ENCODE measurements at regions not wholly inside any gene's neighbourhood (a gene's known extent, or its start where the extent isn't known, plus 50 kb on each side); places are given as distances from the start of the nearest gene placed in this dataset.
"Not testable (repeated sequence)": the region's sequence is repeated elsewhere in the genome, so short reads cannot be mapped to it uniquely, and the experiment has no call there.

DNA sequence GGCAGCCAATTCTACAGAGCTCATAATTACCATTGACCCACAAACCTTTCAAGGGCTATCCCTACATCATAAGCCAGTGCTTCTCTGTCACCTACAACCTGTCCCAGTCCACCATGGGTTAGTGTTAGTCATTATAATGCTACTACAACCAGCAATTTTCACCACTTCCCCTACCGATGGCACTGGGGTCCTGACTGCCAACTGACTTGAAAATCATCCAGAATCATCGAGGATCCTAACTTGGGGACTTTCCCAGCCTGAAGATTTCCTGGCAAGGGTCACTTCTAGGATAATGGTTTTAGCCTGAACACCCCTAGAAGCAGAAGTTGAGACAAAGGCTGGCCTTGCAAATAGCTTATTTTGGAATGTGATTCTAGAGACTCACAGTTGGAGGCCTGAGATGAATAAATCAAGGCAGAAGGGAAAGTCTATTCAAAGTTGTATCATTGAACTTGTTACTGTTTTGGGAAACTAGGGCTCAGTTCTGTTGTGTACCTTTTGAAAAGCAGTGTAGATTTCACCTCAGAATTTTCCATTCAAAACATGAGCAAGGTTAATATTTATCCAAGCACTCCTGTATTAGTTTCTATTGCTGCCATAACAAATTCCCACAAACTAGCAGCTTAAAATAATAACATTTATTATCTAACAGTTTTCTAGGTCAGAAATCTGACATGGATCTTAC lies 633.0 kb downstream of the LRRC70 start:
- no peak for DNase-seq (ENCODE audit: low read depth)

DNA sequence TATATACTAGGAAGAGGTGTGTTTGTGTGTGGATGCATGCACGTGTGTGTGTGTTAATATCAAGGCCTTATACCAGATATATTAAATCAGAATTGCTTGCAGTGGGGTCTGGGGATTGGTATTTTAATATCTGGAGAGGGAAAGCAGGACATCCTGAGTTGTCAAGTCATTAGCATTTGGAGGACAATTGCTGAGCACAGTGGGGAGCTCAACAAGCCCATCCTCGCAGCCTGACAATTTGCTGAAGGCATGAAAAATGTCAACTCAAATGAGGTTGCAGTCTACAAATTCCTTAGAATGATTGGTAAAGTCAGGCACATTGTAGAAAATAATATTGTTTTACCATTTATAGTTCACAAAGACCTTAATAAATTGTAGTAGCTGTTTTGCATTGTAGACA lies 627.4 kb downstream of the LRRC70 start:
- DNase-seq (ENCODE audit: low read depth) = no peak

DNA sequence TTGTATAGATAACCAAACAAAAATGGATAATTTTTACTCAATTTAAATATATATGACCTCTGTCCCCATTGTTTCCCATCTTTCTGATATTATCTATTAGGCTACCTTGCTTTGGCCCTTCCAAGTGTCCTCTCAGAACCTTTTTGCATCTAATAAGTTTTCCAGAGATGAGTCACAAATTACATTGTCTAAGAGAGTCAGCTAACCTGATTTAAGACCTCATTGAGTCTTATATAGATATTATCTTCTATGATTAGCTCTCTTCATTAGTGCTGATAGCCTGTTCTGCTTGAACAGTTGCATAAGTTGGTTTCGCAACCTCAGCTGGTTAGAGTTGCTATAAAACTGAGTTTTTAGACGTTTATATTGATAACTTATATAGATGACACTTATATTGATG lies 623.1 kb downstream of the LRRC70 start:
- no peak for DNase-seq (ENCODE audit: low read depth)

DNA sequence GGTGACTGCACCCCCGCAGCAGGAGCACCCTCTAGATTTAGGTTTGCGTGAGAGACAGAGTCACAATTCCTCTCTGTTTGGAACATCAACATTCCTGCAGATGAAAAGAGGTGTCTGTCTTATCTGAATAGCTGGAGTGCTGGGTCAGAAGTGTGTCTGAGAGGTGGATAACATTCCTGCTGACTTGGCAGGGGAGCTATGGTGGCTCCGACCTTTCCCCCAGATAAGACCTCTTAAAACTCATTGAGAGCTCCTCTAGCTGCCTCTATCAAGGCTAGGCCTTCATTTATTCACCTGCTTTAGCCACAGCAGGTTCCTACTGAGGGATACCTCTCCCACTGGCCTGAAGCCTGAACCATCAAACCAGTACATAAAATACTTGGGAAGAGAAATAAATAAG lies 615.5 kb downstream of the LRRC70 start:
- DNase-seq (ENCODE audit: low read depth) = no peak

DNA sequence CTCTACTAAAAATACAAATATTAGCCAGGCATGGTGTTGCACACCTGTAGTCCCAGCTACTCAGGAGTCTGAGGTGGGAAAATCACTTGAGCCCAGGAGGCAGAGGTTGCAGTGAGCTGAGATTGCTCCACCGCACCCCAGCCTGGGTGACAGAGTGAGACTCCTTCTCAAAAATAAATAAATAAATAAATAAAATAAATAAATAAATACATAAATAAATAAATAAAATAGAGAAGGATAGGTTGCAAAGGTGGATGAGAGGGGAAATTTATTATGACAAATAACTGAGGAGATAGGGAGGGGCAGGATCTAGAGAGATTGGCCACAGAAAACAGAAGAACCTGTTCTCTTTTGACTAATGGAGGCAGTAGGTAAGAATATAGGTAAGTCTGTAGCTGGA lies 601.6 kb downstream of the LRRC70 start:
- not testable (repeated sequence) for DNase-seq (ENCODE audit: low read depth)

DNA sequence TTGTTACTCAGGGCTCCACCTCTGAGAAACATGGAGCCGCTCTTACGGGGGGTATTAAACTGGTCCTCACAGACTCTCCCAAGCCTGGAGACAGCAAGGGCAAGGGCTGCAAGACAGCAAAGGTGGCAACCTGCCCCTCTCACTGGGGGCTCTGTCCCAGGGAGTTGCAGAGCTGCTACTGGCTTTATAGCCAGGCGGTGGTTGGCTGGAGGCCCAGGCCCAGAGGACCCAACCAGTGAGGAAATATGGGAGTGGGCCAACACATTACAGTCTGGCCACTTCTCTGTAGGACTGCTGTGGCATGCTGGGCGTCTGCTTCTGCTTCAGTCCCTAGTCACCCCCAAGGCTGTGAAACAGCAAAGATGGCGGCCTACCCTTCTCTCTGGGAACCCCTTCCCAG lies 597.2 kb downstream of the LRRC70 start:
- no peak for DNase-seq (ENCODE audit: low read depth)

DNA sequence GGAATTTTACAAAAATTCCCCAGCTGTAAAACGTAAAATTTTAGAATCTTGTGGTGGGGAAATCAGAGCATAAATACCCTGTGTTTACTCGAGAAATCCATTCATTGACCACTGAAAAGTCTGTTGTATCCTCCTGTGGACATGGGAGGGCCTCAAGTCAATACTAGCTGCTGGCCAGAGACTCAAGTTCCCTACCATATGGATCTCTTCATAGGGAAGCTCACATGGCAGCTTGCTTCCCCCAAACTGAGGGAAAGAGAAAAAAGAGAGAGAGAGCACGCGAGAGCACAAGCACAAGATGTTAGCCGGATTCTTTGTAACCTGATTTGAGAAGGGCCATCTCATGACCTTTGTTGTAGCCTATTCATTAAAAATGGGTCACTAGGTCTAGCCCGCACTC lies 591.9 kb downstream of the LRRC70 start:
- no peak for DNase-seq (ENCODE audit: low read depth)

DNA sequence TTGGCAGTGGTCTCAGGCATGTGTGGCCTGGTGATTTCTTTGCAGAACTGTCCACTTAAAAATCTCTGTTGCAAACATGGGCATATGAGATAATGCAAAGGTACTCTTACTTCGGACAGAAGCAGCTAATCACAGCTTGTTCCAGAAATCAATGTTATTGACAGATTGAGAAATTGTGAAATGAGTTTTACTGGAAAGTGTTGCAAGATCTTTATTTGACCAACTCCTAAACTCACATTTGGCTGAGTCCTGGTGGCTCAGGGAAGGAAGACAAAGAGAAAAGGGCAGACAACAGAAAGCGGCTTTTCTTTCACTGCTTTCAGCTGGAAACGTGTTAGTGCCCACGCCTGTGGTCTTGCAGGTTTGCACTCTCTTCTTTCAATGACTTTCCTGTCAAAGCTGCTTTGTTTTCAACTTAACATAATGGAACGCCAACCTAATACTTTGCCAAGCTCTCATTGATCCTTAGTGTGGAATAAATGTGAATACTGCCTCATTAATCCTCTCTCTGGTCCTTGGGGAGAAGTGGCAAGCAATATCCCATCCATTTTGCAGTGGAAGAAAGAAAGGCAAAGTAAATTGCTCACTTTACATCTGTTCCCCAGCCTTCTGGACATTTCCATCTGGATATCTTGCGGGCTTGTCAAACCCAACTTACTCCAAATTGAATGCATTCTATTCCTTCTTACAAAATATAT lies 586.4 kb downstream of the LRRC70 start:
- no peak for DNase-seq (ENCODE audit: low read depth)

DNA sequence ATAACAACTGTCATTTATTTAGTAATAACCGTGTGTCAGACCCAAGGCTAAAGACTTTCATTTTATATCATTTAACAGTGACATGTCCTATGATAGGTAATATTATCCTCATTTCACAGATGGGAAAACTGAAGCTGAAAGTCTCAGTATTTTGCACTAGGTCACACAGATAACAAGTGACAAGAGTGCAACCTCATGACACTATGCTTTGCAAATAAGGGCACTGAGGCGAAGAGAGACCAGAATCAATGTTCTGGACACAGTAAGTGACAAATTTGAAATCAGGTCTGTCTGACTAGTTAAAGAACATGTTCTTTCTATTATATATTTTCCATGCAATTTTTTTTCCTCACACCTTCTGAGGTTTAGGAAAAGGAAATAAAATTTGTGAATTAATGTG lies 585.7 kb downstream of the LRRC70 start:
- no peak for DNase-seq (ENCODE audit: low read depth)

DNA sequence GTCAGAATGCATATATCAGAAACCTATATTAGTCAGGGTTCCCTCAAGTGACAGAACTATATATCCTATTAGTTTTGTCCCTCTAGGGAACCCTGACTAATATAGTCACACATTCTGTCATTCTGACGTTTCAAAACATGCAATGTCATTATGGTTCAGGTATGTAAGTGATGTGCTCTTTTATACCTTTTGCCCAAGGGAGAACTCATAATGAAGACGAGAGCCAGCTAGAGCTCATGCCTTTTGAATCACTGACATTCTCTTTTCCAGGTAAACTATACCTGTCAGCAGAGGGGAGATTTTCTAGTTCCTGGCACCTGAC lies 576.7 kb downstream of the LRRC70 start:
- no peak for DNase-seq (ENCODE audit: low read depth)

DNA sequence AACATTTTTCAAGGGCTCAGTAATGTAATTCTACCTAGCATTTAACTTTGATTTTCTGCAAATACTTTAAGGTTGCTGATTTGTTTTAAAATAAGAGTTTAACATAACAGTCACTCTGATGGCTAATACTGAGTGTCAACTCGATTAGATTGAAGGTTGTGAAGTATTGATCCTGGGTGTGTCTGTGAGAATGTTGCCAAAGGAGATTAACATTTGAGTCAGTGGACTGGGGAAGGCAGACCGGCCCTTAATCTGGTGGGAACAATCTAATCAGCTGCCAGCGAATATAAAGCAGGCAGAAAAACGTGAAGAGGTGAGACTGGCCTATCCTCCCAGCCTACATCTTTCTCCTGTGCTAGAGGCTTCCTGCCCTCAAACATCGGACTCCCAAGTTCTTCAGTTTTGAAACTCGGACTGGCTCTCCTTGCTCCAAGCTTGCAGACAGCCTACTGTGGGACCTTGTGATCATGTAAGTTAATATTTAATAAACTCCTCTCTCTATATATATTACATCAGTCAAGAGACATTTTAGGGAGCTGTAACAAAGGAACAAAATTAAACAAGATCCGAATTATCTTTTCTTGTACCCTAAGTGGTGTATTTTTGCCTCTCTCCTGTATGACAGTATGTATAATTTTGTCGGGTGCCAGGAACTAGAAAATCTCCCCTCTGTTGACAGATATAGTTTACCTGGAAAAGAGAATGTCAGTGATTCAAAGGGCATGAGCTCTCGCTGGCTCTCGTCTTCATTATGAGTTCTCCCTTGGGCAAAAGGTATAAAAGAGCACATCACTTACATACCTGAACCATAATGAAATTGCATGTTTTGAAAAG lies 576.1 kb downstream of the LRRC70 start:
- DNase-seq (ENCODE audit: low read depth) = no peak

DNA sequence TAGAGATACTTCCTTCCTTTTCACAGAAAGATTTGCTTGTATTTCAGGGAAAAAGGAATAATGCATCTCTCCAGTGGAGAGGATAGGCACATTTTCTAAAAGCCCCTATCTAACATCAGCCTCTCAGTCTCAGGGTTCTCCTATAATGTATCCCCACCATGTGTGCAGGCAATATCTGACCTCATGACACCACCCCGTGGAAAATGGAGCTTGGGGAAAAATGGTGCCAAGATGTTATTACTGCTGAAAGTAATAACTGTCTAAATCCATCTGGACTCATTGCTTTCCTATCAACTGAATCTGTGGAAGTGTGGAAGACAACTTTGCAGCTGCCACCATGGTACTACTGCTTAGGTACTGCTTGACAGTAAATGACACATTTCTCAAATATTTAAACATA lies 574.3 kb downstream of the LRRC70 start:
- DNase-seq (ENCODE audit: low read depth) = no peak

DNA sequence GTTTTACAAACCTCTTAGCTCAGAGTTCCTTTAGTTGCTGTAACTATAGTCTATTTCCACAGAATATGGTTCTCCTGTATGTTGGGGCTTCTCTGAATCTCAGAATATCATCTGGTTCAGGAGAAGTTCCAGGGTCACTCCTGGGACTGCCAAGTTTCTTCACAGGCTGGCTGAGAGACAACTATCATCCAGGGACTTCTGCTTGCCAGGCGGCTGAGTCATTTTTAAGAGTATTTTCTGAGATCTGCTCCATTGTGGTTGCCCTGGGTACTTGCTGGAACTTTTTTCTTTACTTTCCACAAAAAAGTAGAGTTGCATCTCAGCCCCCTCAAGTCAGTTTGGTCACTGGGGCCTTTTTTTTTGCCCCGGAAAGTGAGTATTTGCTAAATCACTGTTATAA lies 566.5 kb downstream of the LRRC70 start:
- DNase-seq (ENCODE audit: low read depth) = no peak

DNA sequence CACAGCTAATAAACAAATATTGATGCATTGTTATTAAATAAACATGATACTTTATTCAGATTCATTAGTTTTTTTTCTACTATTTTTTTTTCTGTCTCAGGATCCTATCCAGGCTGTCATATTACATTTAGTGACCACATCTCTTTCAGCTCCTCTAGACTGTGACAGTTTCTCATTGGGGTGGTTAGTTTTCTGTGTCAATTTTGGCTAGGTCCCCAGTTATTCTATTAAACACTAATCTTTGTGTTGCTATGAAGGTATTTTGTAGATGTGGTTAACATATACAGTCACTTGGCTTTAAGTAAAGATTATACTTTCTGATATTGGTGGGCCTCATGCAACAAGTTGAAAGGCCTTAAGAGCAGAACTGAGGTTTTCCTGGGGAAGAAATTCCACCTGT lies 563.0 kb downstream of the LRRC70 start:
- no peak for DNase-seq (ENCODE audit: low read depth)

DNA sequence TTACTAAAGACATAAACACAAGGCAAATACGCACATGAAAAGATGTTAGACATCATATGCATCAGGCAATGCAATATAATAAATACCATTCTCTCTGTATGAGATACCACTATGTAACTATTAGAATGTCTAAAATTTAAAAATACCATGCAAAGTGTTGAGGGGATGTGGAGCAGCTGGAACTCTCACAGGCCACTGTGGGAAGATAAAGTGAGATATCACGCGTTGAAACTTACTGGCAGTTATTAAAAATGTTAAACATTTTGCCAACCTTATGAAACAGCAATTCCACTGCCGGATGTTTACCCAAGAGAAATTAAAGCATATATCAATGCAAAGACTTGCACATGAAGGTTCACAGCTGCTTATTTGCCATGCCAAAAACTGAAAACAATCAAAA lies 556.7 kb downstream of the LRRC70 start:
- no peak for DNase-seq (ENCODE audit: low read depth)

DNA sequence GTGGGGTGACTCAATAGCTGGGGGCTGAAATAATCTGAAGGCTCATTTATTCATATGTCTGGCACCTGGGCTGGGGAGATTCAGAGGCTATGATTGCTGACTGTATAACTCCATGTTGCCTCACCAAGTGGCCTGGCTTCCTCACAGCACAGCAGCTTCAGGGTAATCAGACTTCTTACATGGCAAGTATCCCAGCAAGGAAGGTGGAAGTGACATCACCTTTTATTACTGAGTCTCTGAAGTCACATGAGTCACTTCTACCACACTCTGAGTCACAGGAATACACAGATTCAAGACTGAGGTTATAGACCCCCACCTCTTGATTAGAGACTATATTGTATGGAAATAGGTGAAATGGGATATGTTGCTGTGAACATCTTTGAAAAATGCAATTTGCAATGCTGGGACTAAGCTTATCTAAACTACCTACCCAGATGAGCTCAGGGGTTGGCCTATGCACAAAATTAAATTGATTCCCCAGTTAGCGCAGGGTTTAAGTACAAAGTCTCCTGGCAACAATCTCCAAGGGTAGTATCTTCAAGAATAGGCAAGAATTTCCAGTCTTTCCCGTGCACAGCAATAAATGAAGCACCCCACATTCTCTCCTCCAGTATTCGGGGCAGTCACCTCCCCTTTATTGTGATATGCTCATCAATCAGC lies 553.1 kb downstream of the LRRC70 start:
- DNase-seq (ENCODE audit: low read depth) = peak; percentile 8

DNA sequence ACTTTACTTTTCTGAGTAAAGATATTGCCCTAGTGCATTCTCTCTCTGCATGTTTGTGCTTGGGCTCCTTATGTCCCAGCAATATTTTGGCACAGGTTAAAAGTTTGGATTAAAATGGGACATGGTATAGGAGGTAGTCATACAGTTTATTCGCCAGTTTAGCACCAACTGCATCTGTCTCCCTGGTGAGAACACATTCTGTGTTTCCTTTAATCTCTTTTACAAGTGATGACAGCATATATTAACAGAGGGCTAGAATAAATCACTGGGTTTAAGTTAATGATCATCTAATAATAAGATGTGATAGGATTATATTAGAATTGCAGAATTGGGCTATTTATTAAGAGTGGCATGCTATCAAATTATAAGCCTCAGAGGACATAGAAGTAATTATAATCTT lies 550.1 kb downstream of the LRRC70 start:
- no peak for DNase-seq (ENCODE audit: low read depth)

DNA sequence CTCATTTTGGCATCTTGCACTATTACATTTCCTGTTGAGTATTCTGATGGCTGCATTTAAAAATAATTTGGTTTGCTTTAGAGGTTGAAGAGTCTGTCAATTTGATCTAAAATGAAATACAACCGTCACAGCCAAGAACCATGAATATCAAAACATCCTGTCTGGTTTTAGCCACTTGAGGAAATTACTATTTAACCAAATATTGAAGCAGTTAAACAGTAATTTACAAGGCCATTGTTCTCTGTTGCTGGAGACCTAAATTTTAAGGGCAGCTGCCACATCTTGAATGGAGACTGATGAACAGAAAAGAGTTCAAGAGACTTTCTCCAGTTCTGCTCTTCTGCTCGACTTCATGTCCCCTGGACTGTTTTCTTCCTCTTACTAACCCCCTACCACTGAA lies 549.4 kb downstream of the LRRC70 start:
- no peak for DNase-seq (ENCODE audit: low read depth)

DNA sequence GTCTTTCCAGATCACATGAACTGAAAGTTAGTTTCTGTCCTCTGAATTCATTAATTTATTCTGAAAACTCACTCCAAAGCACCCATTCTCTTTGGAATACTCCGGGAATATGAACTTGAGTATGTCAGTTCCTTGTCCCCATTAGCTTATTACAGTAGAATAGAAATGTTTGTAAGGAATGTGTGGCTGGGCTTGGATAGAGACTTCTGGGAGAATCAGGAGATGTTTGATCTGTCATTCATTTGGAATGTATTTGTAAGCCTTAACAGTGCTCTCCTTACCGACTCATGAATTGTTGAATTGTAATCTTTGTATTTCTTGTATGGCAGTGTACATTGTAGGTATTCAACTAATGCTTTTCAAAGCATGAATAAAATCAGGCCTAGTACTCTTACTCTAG lies 548.4 kb downstream of the LRRC70 start:
- DNase-seq (ENCODE audit: low read depth) = no peak

DNA sequence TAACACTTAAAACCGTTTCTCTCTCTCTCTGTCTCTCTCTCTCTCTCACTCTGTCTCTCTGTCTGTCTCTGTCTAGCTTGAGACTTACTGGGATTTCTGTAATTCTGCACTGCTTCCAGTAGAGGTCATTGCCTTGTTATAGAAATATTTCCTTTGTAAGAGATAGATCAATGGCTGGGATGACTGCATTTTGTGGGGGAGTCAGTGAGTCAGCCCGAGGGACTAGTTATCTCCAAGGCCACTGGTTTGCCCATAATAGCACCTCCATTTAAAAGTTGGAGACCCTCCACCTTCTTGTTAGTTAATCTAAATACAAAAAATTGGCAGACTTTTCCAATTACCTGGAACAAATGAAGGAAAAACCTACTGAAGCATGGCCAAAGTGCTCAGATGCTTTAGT lies 547.2 kb downstream of the LRRC70 start:
- DNase-seq (ENCODE audit: low read depth) = peak; percentile 41

DNA sequence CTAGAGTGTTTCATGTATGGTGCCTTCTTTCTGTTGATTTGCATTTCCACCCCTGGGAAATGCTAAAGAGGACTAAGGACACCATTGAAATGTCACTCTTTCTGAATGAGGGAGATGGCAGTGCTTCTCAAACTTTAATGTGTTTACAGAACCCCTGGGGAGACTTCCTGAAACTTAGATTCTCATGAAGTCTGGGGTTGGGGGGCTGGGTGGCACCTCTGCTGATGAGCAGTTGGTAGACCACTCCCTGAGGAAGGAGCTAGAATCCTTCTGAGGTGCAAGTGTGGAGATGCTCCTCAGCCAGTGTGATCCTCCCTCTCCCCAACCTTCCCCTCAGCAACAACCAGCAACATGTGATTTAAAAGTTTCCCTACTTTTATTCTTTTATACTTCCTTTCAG lies 546.8 kb downstream of the LRRC70 start:
- no peak for DNase-seq (ENCODE audit: low read depth)

DNA sequence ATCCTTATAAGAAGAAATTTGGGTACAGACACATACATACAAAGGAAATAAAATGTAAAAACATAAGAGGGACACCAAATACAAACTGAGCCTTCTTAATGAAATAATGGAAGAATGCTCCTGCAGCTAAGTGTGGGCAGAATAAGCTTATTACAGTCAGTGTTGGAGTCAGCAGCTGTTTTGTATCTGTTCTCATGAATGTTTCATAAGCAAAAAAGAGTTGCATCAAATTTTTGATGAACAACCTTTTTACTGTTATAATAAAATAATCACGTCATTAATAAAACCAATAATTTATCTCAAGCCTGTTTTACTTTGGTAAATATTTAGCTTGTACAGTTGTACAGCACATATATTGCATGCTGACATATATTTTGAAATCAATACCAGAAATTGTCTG lies 545.6 kb downstream of the LRRC70 start:
- DNase-seq (ENCODE audit: low read depth) = no peak

DNA sequence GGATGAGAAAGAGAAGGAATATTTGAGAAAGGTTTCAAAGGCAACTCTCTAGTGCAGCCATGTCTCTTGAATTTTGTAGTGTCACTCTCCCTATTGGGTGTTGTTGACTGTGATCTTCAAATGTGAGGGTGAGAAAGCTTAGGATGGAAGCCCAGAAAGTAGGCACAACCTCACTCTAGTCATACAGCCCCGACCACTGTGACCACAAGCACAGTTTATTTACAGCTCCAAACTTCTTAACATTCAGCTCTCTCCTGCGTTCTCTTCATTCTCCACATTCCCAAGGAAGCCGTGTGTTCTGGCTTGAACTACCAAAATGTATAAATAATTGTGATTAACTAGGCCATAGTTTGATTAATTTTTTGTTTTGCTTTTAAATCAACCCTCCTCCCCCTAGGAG lies 542.9 kb downstream of the LRRC70 start:
- DNase-seq (ENCODE audit: low read depth) = no peak

Data from fibroblast of the conjunctiva (primary cell).